Body of pancreas (tissue), 4 donors: ENCODE measurements at regions not wholly inside any gene's neighbourhood (a gene's known extent, or its start where the extent isn't known, plus 50 kb on each side); places are given as distances from the start of the nearest gene placed in this dataset.
A peak's percentile ranks its signal among the peaks of the same experiment; 100 is the strongest.
"Not testable (repeated sequence)": the region's sequence is repeated elsewhere in the genome, so short reads cannot be mapped to it uniquely, and the experiment has no call there.

Experiments
- ATAC-seq: fragments of 150-250 bp; one replicate; pipeline ENCODE4 v1.9.1; 2016
- DNase-seq, 4 donors: peaks; one replicate each; pipeline ENCODE4 v3.0.0-alpha.2; 2019
- H3K27ac ChIP-seq, 4 donors: fragments of 200-600 bp; sonication (generic); 1 replicate in 3 of 4; 2 replicates in 1 of 4; pipeline versions ENCODE4 v1.5.1 to v1.6.1; 2016 to 2019; ENCODE audit warnings: mild to moderate bottlenecking in 1 of 4, mixed read lengths in 1 of 4, moderate library complexity in 1 of 4
- H3K27me3 ChIP-seq, 2 donors: fragments of 200-600 bp; sonication (generic); one replicate each; pipeline ENCODE4 v1.6.0; 2016; ENCODE audit warnings: mild to moderate bottlenecking in 1 of 2
- H3K36me3 ChIP-seq, 2 donors: fragments of 200-600 bp; sonication (generic); replicated peaks in 1 of 2; 2 replicates each; pipeline ENCODE4 v1.5.1; 2016; ENCODE audit warnings: low read depth in 2 of 2; ENCODE audit not compliant: insufficient read depth in 1 of 2
- H3K4me1 ChIP-seq: fragments of 200-600 bp; sonication (generic); one replicate; pipeline ENCODE4 v1.6.0; 2016
- H3K4me3 ChIP-seq, 2 donors: fragments of 200-600 bp; sonication (generic); 1 replicate in 1 of 2; 2 replicates in 1 of 2; pipeline ENCODE4 v1.5.1; 2016 to 2019
- H3K9me3 ChIP-seq, 3 donors: fragments of 200-600 bp; sonication (generic); 1 replicate in 2 of 3; 2 replicates in 1 of 3; pipeline ENCODE4 v1.5.1; 2016
- POLR2A ChIP-seq, 3 donors: fragments of 450-650 bp; IDR thresholded peaks; one replicate each; pipeline ENCODE4 v1.6.1; 2016; ENCODE audit warnings: antibody characterized with exemption in 3 of 3, mild to moderate bottlenecking in 2 of 3
- WGBS, 2 donors: methylation state at CpG; one replicate each; pipeline ENCODE4 v1.1.5; 2017; 5-methylcytosine and 5-hydroxymethylcytosine counted together
- intact Hi-C: fragments of 100-400 bp; cut with DNase I; formaldehyde crosslinking; loops from one replicate; pipeline ENCODE4 v1.15.1; 2023

DNA sequence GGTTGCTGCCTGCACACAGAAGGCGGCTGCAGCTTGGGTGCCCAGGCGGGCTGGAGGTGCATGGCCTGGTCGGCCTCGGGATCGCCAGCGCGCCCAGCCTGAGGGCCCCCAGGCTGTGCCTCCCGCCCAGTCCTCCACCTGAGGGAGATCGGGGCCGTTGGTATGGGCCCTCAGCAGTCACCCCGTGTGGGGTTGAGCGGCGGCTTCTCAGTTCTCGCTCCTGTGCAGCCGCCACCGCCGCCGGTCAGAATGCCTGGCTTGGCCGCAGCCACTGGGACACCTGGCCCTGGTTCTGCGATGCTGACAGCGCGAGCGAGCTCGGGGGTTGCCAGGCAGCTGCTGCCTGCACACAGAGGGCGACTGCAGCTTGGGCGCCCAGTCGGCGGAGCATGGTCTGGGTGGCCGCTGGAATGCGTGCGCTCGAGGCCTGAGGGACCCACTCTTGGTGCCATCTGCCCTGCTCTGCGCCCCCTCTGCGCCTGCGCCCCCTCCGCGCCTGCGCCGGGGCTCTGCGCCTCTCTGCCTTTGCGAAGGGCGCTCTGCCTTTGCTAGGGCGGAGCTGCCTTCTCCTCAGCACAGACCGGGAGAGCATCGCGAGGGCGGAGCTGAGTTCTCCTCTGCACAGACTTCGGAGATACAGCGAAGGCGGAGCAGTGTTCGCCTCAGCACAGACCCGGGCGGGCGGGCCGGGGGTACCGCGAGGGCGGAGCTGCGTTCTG is 84.6 kb upstream of the ZNG1F start:
- intact Hi-C loops, H3K27me3 ChIP-seq, H3K36me3 ChIP-seq, H3K9me3 ChIP-seq, H3K4me1 ChIP-seq: not testable (repeated sequence)
- peak overlapping the region in 1 of 4 donors; percentile 39 for H3K27ac ChIP-seq
- peak overlapping the region in 1 of 2 donors; percentile 15 for H3K4me3 ChIP-seq
- ATAC-seq (peak; percentile 97), DNase-seq (peak; percentile 39 to 73 (median 55))
- 0 to 2% methylated on average over 9 to 50 of the region's 59 CpGs for WGBS, 2 donors
- TF ChIP-seq POLR2A (IDR thresholded peaks at IDR 0.05) = peak in 2 of 3 donors; percentile 23 to 58

DNA sequence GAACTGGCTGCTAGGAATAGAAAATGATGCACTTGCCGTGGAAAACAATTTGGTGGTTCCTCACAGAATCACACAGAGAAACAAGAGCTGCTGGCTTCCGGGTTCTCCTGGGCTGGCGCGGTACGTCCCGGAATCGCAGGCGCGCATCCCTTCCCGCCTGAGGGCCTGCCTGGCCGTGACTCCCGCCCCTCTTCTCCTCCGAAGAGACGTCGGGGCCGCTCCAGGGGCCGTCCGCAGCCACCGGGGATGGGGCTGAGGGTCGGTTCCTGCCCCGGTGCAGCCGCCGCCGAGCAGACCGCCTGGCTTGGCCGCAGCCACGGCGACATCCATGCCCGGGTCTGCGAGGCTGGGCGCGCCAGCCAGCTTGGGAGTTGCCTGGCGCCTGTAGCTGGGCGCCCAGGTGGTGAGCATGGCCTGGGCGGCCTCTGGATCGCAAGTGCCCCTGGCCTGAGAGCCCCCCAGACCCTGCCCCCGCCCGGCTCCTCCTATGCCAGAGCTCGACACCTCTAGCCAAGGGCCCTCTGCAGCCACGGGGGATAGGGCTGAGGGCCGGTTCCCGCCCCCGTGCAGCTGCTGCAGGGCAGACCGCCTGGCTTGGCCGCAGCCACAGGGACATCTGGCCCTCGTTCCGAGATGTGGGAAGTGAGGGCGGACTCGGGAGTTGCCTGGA is 83.9 kb upstream of the ZNG1F start:
- H3K9me3 ChIP-seq, intact Hi-C loops, ATAC-seq, H3K4me1 ChIP-seq, H3K27me3 ChIP-seq, H3K36me3 ChIP-seq, H3K27ac ChIP-seq: not testable (repeated sequence)
- 4 to 10% methylated on average over 12 to 32 of the region's 49 CpGs for WGBS, 2 donors
- peak overlapping the region in 1 of 2 donors; percentile 4 for H3K4me3 ChIP-seq
- DNase-seq = peak in 3 of 4 donors; percentile 11 to 25 (median 13)

DNA sequence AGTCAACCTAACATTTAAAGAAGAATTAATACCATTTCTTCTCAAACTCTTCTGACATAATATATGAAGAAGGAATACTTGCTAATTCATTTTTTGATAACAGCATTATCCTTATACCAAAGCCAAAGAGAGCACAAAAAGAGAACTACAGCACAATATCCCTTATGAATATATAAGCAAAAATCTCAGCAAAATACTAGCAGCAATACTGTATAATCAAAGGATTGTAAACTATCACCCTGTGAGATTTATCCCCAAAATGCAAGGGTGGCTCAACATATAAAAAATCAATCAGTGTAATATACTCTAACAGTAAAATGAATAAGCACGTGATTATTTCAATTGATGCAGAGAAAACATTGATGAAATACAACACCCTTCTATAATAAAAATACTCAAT is 81.9 kb upstream of the ZNG1F start:
- H3K4me3 ChIP-seq, ATAC-seq, DNase-seq, H3K9me3 ChIP-seq, H3K27ac ChIP-seq, intact Hi-C loops, H3K36me3 ChIP-seq, H3K27me3 ChIP-seq: not testable (repeated sequence)
- 22 to 37% methylated on average over 1 of the region's 1 CpG for WGBS, 2 donors
- peaks cover 10% of the 10 kb centered on the region for H3K4me1 ChIP-seq

DNA sequence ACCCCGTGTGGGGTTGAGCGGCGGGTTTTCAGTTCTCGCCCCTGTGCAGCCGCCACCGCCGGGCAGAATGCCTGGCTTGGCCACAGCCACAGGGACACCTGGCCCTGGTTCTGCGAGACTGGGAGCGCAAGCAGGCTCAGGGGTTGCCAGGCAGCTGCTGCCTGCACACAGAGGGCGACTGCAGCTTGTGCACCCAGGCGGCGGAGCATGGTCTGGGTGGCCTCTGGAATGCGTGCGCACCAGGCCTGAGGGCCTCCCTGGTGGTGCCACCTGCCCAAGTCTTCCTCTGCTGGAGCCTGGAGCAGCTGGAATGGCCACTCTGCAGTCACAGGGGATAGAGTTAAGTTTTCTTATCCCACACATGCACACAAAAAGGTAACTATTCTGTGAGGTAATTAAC is 80.4 kb upstream of the ZNG1F start:
- H3K4me3 ChIP-seq = not testable (repeated sequence)
- 60% methylated on average over 8 of the region's 14 CpGs; no CpG with 5 or more reads in 1 of the 2 donors for WGBS, 2 donors

DNA sequence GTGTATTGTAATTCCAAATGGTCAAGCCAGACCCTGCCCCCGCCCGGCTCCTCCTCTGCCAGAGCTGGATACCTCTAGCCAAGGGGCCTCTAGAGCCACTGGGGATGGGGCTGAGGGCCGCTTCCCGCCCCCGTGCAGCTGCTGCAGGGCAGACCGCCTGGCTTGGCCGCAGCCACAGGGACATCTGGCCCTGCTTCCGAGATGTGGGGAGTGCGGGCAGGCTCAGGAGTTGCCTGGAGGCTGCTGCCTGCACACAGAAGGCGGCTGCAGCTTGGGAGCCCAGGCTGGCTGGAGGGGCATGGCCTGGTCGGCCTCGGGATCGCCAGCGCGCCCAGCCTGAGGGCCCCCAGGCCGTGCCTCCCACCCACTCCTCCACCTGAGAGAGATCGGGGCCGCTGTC is 79.9 kb upstream of the ZNG1F start:
- peak in 2 of 4 donors; percentile 16 to 17 for DNase-seq
- intact Hi-C loops, H3K27me3 ChIP-seq, H3K9me3 ChIP-seq, H3K36me3 ChIP-seq, H3K4me3 ChIP-seq, ATAC-seq, H3K27ac ChIP-seq: not testable (repeated sequence)
- peaks cover 10% of the 10 kb centered on the region for H3K4me1 ChIP-seq
- WGBS, 2 donors = 42% methylated on average over 15 of the region's 18 CpGs; no CpG with 5 or more reads in 1 of the 2 donors

More for the DNA sequence above, 80.4 kb upstream of the ZNG1F start:
- H3K9me3 ChIP-seq, H3K27ac ChIP-seq, ATAC-seq, H3K36me3 ChIP-seq, H3K27me3 ChIP-seq, intact Hi-C loops: not testable (repeated sequence)
- peaks cover 10% of the 10 kb centered on the region for H3K4me1 ChIP-seq
- peak in 3 of 4 donors; percentile 33 to 46 (median 39) for DNase-seq

DNA sequence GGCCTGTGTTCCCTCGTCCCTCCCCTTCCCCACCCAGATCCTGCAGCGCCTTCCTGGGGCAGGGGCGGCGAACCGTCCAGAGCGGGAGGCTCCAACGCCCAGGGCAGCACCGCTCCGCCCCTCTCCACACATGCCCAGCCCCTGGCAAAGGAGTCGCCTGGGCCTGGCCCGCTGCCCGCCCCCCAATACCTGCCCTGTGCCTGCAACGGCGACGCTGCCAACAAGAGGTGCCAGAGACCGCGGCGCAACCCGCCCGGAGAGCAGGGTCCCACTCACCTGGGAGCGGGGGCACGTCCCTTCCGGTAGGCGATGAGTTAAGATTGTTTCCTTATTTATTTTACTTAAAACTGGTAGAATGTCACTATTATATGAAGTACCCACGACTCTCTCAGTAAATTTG is 77.5 kb upstream of the ZNG1F start:
- H3K36me3 ChIP-seq, ATAC-seq, H3K27ac ChIP-seq, H3K4me1 ChIP-seq, intact Hi-C loops, H3K9me3 ChIP-seq, H3K4me3 ChIP-seq, H3K27me3 ChIP-seq: not testable (repeated sequence)
- 5 to 7% methylated on average over 10 to 24 of the region's 25 CpGs for WGBS, 2 donors
- DNase-seq = peak in 3 of 4 donors; percentile 13 to 64 (median 28)

DNA sequence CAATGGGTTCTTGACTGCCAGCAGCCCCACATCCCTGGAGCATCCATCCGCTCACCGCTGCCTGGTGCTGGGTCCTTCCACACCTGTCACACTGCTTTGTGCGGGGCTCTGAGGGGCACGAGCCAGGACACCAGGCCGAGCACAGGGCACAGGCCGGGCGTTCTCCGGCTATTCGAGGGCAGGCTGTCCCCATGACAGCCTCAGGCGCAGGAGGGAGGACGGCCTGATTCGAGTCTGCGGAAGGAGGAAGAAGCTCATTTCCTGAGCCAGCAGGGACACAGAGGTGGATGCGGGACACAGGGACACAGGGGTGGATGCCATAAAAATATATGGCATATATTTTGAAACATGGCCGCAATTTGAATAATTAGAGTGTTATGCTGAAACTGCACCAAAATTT is 76.9 kb upstream of the ZNG1F start:
- ATAC-seq, H3K27me3 ChIP-seq, H3K27ac ChIP-seq, H3K4me3 ChIP-seq, intact Hi-C loops, H3K4me1 ChIP-seq, H3K36me3 ChIP-seq, H3K9me3 ChIP-seq: not testable (repeated sequence)
- DNase-seq = peak in 1 of 4 donors; percentile 16
- WGBS, 2 donors = 20 to 43% methylated on average over 4 to 9 of the region's 15 CpGs

DNA sequence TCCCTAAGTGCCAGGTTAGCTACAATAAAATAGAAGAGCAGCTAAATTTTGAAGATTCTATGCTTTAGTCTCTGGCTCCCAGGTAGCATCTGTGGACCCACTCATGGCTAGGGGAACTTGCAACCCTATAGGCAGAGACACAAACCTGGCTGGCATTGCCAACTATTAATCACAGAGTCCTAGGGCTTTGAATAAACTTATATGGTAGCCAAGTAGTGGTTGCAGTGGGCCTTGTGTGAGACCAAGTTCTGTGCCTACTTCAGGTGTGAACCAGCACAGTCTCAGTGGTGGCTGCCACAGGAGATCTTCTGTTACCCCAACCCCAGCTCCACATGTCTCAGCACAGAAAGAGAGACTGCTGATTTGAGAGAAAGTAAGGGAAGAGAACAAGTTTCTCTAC is 62.9 kb upstream of the ZNG1F start:
- DNase-seq, intact Hi-C loops, H3K27ac ChIP-seq, H3K36me3 ChIP-seq, ATAC-seq, H3K4me1 ChIP-seq, H3K9me3 ChIP-seq, H3K27me3 ChIP-seq, H3K4me3 ChIP-seq: not testable (repeated sequence)

DNA sequence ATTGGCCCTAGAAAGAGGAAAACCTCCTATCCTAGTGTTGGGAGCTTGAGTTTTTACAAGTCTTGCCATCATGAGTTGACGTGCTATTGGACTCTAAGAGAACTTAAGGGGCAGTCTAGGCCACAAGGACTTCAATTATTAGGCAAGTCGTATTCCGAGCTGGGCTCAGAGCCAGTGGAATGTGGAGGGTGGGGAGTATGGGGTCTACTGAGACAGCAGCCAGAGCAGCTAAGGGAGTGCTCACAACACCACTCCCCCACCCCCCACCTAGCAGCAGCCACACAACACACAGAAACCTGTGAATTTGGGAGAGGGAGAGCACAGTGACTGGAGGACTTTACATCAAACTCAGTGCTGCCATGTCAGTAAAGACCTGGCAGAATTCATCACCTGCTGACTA is 62.0 kb upstream of the ZNG1F start:
- WGBS, 2 donors = 16 to 25% methylated on average over 3 of the region's 3 CpGs
- H3K27me3 ChIP-seq, H3K9me3 ChIP-seq, ATAC-seq, H3K27ac ChIP-seq, DNase-seq, intact Hi-C loops, H3K4me3 ChIP-seq, H3K4me1 ChIP-seq, H3K36me3 ChIP-seq: not testable (repeated sequence)

DNA sequence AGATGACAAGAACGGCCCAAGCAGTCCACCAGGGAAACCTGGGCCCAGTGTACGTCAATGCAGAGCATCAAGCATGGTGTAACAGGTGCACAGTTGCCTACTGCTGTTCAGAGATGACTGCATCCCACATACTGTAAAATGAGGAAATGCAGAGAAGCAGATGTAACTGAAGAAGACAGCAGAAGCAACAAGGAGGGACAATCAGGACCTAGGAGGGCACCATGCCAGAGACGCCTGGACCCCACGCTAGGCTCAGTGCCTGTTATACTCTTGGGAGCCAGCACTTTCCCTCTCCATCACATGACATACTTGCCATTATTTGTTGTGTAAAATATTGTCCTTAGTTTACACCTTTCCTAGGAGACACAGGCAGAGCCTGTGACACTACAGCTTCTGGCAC is 57.6 kb upstream of the ZNG1F start:
- H3K27me3 ChIP-seq, H3K27ac ChIP-seq, DNase-seq, H3K9me3 ChIP-seq, intact Hi-C loops, H3K36me3 ChIP-seq, H3K4me3 ChIP-seq, H3K4me1 ChIP-seq, ATAC-seq: not testable (repeated sequence)
- WGBS, 2 donors = 45 to 51% methylated on average over 4 of the region's 4 CpGs
